ENCODE measurements at regions not wholly inside any gene's neighbourhood (a gene's known extent, or its start where the extent isn't known, plus 50 kb on each side); places are given as distances from the start of the nearest gene placed in this dataset.
"Not testable (repeated sequence)": the region's sequence is repeated elsewhere in the genome, so short reads cannot be mapped to it uniquely, and the experiment has no call there.

GRCh38 chr4:29320947-29321620 lies 1399.1 kb upstream of the PCDH7 start:
- no peak for DNase-seq (ENCODE audit: extremely low spot score, unreplicated experiment)
- TF ChIP-seq CTCF (conservative IDR thresholded peaks at IDR 0.05), result no peak
- H3K27ac Mint-ChIP-seq, result no peak overlapping the region
- H3K4me3 Mint-ChIP-seq, result no peak overlapping the region
- no peaks in the 10 kb centered on the region for H3K4me1 Mint-ChIP-seq (ENCODE audit: unreplicated experiment)
- no peaks in the 10 kb centered on the region for H3K9me3 Mint-ChIP-seq
- no peaks in the 10 kb centered on the region for H3K27me3 Mint-ChIP-seq
- no peaks in the 10 kb centered on the region for H3K36me3 Mint-ChIP-seq

GRCh38 chr4:29326004-29326403 lies 1394.2 kb upstream of the PCDH7 start:
- H3K27me3 Mint-ChIP-seq, result no peaks in the 10 kb centered on the region
- H3K4me1 Mint-ChIP-seq (ENCODE audit: unreplicated experiment), result no peaks in the 10 kb centered on the region
- DNase-seq (ENCODE audit: extremely low spot score, unreplicated experiment), result no peak
- TF ChIP-seq CTCF (conservative IDR thresholded peaks at IDR 0.05), result no peak
- H3K36me3 Mint-ChIP-seq, result no peaks in the 10 kb centered on the region
- H3K9me3 Mint-ChIP-seq, result no peaks in the 10 kb centered on the region
- H3K27ac Mint-ChIP-seq, result no peak overlapping the region
- no peak overlapping the region for H3K4me3 Mint-ChIP-seq

GRCh38 chr4:29326816-29327215 lies 1393.4 kb upstream of the PCDH7 start:
- Mint-ChIP-seq H3K4me3 (no peak overlapping the region), H3K27ac (no peak overlapping the region), H3K36me3 (no peaks in the 10 kb centered on the region), H3K27me3 (no peaks in the 10 kb centered on the region), H3K4me1 (ENCODE audit: unreplicated experiment) (no peaks in the 10 kb centered on the region), H3K9me3 (no peaks in the 10 kb centered on the region)
- TF ChIP-seq CTCF (conservative IDR thresholded peaks at IDR 0.05), result no peak
- no peak for DNase-seq (ENCODE audit: extremely low spot score, unreplicated experiment)

- Mint-ChIP-seq H3K9me3 (no peaks in the 10 kb centered on the region), H3K4me3 (no peak overlapping the region), H3K27me3 (no peaks in the 10 kb centered on the region), H3K4me1 (ENCODE audit: unreplicated experiment) (no peaks in the 10 kb centered on the region), H3K27ac (no peak overlapping the region), H3K36me3 (no peaks in the 10 kb centered on the region)
- TF ChIP-seq CTCF (conservative IDR thresholded peaks at IDR 0.05), result no peak
- DNase-seq (ENCODE audit: extremely low spot score, unreplicated experiment), result no peak
Observed at GRCh38 chr4:29336861-29337260, 1383.3 kb upstream of the PCDH7 start.

GRCh38 chr4:29372971-29373370 lies 1347.2 kb upstream of the PCDH7 start:
- H3K9me3 Mint-ChIP-seq, result peaks cover 9% of the 10 kb centered on the region
- no peaks in the 10 kb centered on the region for H3K4me1 Mint-ChIP-seq (ENCODE audit: unreplicated experiment)
- DNase-seq (ENCODE audit: extremely low spot score, unreplicated experiment), result no peak
- H3K27me3 Mint-ChIP-seq, result no peaks in the 10 kb centered on the region
- no peak for TF ChIP-seq CTCF (conservative IDR thresholded peaks at IDR 0.05)
- no peak overlapping the region for H3K27ac Mint-ChIP-seq
- H3K36me3 Mint-ChIP-seq, result no peaks in the 10 kb centered on the region
- no peak overlapping the region for H3K4me3 Mint-ChIP-seq

- H3K4me3 Mint-ChIP-seq, result no peak overlapping the region
Observed at GRCh38 chr4:29375716-29376115, 1344.5 kb upstream of the PCDH7 start.

GRCh38 chr4:29378237-29378636 lies 1341.9 kb upstream of the PCDH7 start:
- not testable (repeated sequence) for H3K9me3 Mint-ChIP-seq; H3K4me3 Mint-ChIP-seq; H3K27me3 Mint-ChIP-seq; H3K27ac Mint-ChIP-seq; H3K36me3 Mint-ChIP-seq; H3K4me1 Mint-ChIP-seq (ENCODE audit: unreplicated experiment); DNase-seq (ENCODE audit: extremely low spot score, unreplicated experiment)

More at GRCh38 chr4:29375716-29376115, 1344.5 kb upstream of the PCDH7 start:
- H3K36me3 Mint-ChIP-seq, result no peaks in the 10 kb centered on the region
- H3K27me3 Mint-ChIP-seq, result no peaks in the 10 kb centered on the region
- no peaks in the 10 kb centered on the region for H3K4me1 Mint-ChIP-seq (ENCODE audit: unreplicated experiment)
- no peak for TF ChIP-seq CTCF (conservative IDR thresholded peaks at IDR 0.05)
- no peak overlapping the region for H3K27ac Mint-ChIP-seq
- peaks cover 4% of the 10 kb centered on the region for H3K9me3 Mint-ChIP-seq
- DNase-seq (ENCODE audit: extremely low spot score, unreplicated experiment), result no peak

All from type B pancreatic cell (in vitro differentiated cells).